SK-N-SH treated with all-trans-retinoic acid at 6 μM for 48 hours (cell line): ENCODE measurements at regions not wholly inside any gene's neighbourhood (a gene's known extent, or its start where the extent isn't known, plus 50 kb on each side); places are given as distances from the start of the nearest gene placed in this dataset.

Experiments
- ATAC-seq: fragments of 200-7000 bp; cut with Tn5 transposase; 3 replicates; pipeline ENCODE4 v1.9.1; 2020; ENCODE audit warnings: mild to moderate bottlenecking, moderate library complexity
- ARNTL ChIP-seq: fragments of 450-650 bp; formaldehyde crosslinking; IDR thresholded peaks from 2 replicates; pipeline ENCODE4 v1.5.0; 2020; ENCODE audit warnings: low read depth, mild to moderate bottlenecking, moderate library complexity, borderline replicate concordance
- BACH2 ChIP-seq: fragments of 250-450 bp; sonication (Bioruptor Pico); IDR thresholded peaks from 2 replicates; pipeline ENCODE4 v1.9.0; 2021; ENCODE audit warnings: mild to moderate bottlenecking, borderline replicate concordance
- CREB5 ChIP-seq: fragments of 250-450 bp; sonication (Bioruptor Pico); IDR thresholded peaks from 2 replicates; pipeline ENCODE4 v1.5.1; 2020; ENCODE audit warnings: low read depth, mild to moderate bottlenecking, moderate library complexity
- CSDC2 ChIP-seq: fragments of 250-450 bp; sonication (Bioruptor Pico); IDR thresholded peaks from 2 replicates; pipeline ENCODE4 v1.5.0; 2020; ENCODE audit warnings: mild to moderate bottlenecking, moderate library complexity
- CSRNP3 ChIP-seq: fragments of 250-450 bp; sonication (Bioruptor Pico); IDR thresholded peaks from 2 replicates; pipeline ENCODE4 v1.5.1; 2021; ENCODE audit warnings: mild to moderate bottlenecking, moderate library complexity
- ESRRG ChIP-seq: fragments of 250-450 bp; sonication (Bioruptor Pico); IDR thresholded peaks from 2 replicates; pipeline ENCODE4 v1.6.1; 2021; ENCODE audit warnings: mild to moderate bottlenecking
- GLIS3 ChIP-seq: fragments of 250-450 bp; sonication (Bioruptor Pico); IDR thresholded peaks from 2 replicates; pipeline ENCODE4 v1.5.0; 2020; ENCODE audit warnings: mild to moderate bottlenecking, moderate library complexity
- ISL1 ChIP-seq: fragments of 250-450 bp; sonication (Bioruptor Pico); IDR thresholded peaks from 2 replicates; pipeline ENCODE4 v2.1.2; 2022; ENCODE audit warnings: mild to moderate bottlenecking, moderate library complexity
- OSR1 ChIP-seq: fragments of 250-450 bp; sonication (Bioruptor Pico); IDR thresholded peaks from 2 replicates; pipeline ENCODE4 v1.8.0; 2022; ENCODE audit warnings: moderate library complexity, mild to moderate bottlenecking, inconsistent platforms
- PATZ1 ChIP-seq: fragments of 250-450 bp; sonication (Bioruptor Pico); IDR thresholded peaks from 2 replicates; pipeline ENCODE4 v1.8.0; 2020; ENCODE audit warnings: mild to moderate bottlenecking, moderate library complexity, borderline replicate concordance
- POU6F1 ChIP-seq: fragments of 250-450 bp; sonication (Bioruptor Pico); IDR thresholded peaks from 2 replicates; pipeline ENCODE4 v1.8.0; 2021; ENCODE audit warnings: low read depth, mild to moderate bottlenecking, moderate library complexity, borderline replicate concordance
- PPARA ChIP-seq: fragments of 250-450 bp; sonication (Bioruptor Pico); IDR thresholded peaks from 2 replicates; pipeline ENCODE4 v1.5.0; 2020; ENCODE audit warnings: mild to moderate bottlenecking, borderline replicate concordance
- SNAI2 ChIP-seq: fragments of 250-450 bp; sonication (Bioruptor Pico); IDR thresholded peaks from 2 replicates; pipeline ENCODE4 v1.5.0; 2020; ENCODE audit warnings: mild to moderate bottlenecking, moderate library complexity
- TOX ChIP-seq: fragments of 250-450 bp; sonication (Bioruptor Pico); IDR thresholded peaks from 2 replicates; pipeline ENCODE4 v1.8.0; 2021; ENCODE audit warnings: mild to moderate bottlenecking, moderate library complexity, borderline replicate concordance
- TSHZ2 ChIP-seq: fragments of 250-450 bp; sonication (Bioruptor Pico); IDR thresholded peaks from 2 replicates; pipeline ENCODE4 v1.5.0; 2020; ENCODE audit warnings: mild to moderate bottlenecking, moderate library complexity
- ZC3H10 ChIP-seq: fragments of 250-450 bp; sonication (Bioruptor Pico); IDR thresholded peaks from 2 replicates; pipeline ENCODE4 v1.5.1; 2021; ENCODE audit warnings: mild to moderate bottlenecking, moderate library complexity
- ZNF565 ChIP-seq: fragments of 450-650 bp; formaldehyde crosslinking; conservative IDR thresholded peaks from 2 replicates; pipeline ENCODE4 v1.5.0; 2020; ENCODE audit warnings: low read depth, mild to moderate bottlenecking, moderate library complexity
- ZNF8 ChIP-seq: fragments of 450-650 bp; formaldehyde crosslinking; IDR thresholded peaks from 2 replicates; pipeline ENCODE4 v1.5.0; 2020; ENCODE audit warnings: mild to moderate bottlenecking, moderate library complexity

GRCh38 chr4:81769244-81769643, 297.5 kb upstream of the RASGEF1B start:
- TF ChIP-seq ARNTL (CRISPR knock-in tag) (no peak), ZNF8 (CRISPR knock-in tag) (no peak), BACH2 (no peak), GLIS3 (CRISPR knock-in tag) (no peak), ISL1 (CRISPR knock-in tag) (no peak), PATZ1 (no peak), ZC3H10 (CRISPR knock-in tag) (no peak), OSR1 (CRISPR knock-in tag) (no peak), SNAI2 (CRISPR knock-in tag) (no peak), CSDC2 (CRISPR knock-in tag) (no peak), CREB5 (CRISPR knock-in tag) (no peak)
- ATAC-seq: no peak

GRCh38 chr4:81758574-81759264, 287.0 kb upstream of the RASGEF1B start:
- no peak for TF ChIP-seq OSR1 (CRISPR knock-in tag)
- no peak for TF ChIP-seq CREB5 (CRISPR knock-in tag)
- TF ChIP-seq ZNF565 (CRISPR knock-in tag): no peak
- TF ChIP-seq TOX (CRISPR knock-in tag): no peak
- no peak for TF ChIP-seq ESRRG
- no peak for TF ChIP-seq ZNF8 (CRISPR knock-in tag)
- no peak for TF ChIP-seq CSDC2 (CRISPR knock-in tag)
- no peak for TF ChIP-seq ZC3H10 (CRISPR knock-in tag)
- TF ChIP-seq ISL1 (CRISPR knock-in tag): no peak
- TF ChIP-seq PATZ1: no peak
- no peak for TF ChIP-seq TSHZ2
- no peak for TF ChIP-seq PPARA (CRISPR knock-in tag)
- TF ChIP-seq CSRNP3 (CRISPR knock-in tag): no peak
- TF ChIP-seq POU6F1 (CRISPR knock-in tag): no peak
- ATAC-seq: no peak
